NCI-H526 treated with DMSO at 0.1 percent for 48 hours (cell line): ENCODE measurements at regions not wholly inside any gene's neighbourhood (a gene's known extent, or its start where the extent isn't known, plus 50 kb on each side); places are given as distances from the start of the nearest gene placed in this dataset.

Source experiments
- DNase-seq: peaks from one replicate; lab custom pipeline; 2025; lab: John Stamatoyannopoulos, UW

- no peak for DNase-seq
These were observed 555.1 kb upstream of the FRG1 start for GRCh38 chr4:189385579-189385978.

GRCh38 chr4:189396435-189396834 lies 544.2 kb upstream of the FRG1 start:
- no peak for DNase-seq

GRCh38 chr4:189404271-189404670 lies 536.4 kb upstream of the FRG1 start:
- DNase-seq, result no peak

- no peak for DNase-seq
These were observed 531.5 kb upstream of the FRG1 start for GRCh38 chr4:189409158-189409557.

- DNase-seq, result no peak
These were observed 526.7 kb upstream of the FRG1 start for GRCh38 chr4:189414021-189414420.

- DNase-seq, result no peak
These were observed 520.1 kb upstream of the FRG1 start for GRCh38 chr4:189420572-189420971.

GRCh38 chr4:189436207-189436606 lies 504.5 kb upstream of the FRG1 start:
- no peak for DNase-seq

GRCh38 chr4:189440716-189441115 lies 500.0 kb upstream of the FRG1 start:
- no peak for DNase-seq

- DNase-seq, result no peak
These were observed 497.3 kb upstream of the FRG1 start for GRCh38 chr4:189443341-189443740.

- DNase-seq, result no peak
These were observed 495.1 kb upstream of the FRG1 start for GRCh38 chr4:189445613-189446012.

GRCh38 chr4:189463734-189464133 lies 476.9 kb upstream of the FRG1 start:
- DNase-seq, result no peak

- no peak for DNase-seq
These were observed 446.3 kb upstream of the FRG1 start for GRCh38 chr4:189494407-189494806.

GRCh38 chr4:189497516-189497915 lies 443.2 kb upstream of the FRG1 start:
- DNase-seq, result no peak

GRCh38 chr4:189497996-189498395 lies 442.7 kb upstream of the FRG1 start:
- no peak for DNase-seq

- no peak for DNase-seq
These were observed 442.2 kb upstream of the FRG1 start for GRCh38 chr4:189498457-189498856.

- DNase-seq, result no peak
These were observed 441.0 kb upstream of the FRG1 start for GRCh38 chr4:189499696-189500095.

- no peak for DNase-seq
These were observed 439.7 kb upstream of the FRG1 start for GRCh38 chr4:189500970-189501369.

- peak; percentile 62 for DNase-seq
These were observed 437.7 kb upstream of the FRG1 start for GRCh38 chr4:189502841-189503435.

GRCh38 chr4:189504220-189504619 lies 436.5 kb upstream of the FRG1 start:
- no peak for DNase-seq

- no peak for DNase-seq
These were observed 435.3 kb upstream of the FRG1 start for GRCh38 chr4:189505380-189505779.

GRCh38 chr4:189506080-189506479 lies 434.6 kb upstream of the FRG1 start:
- no peak for DNase-seq

GRCh38 chr4:189507060-189507459 lies 433.6 kb upstream of the FRG1 start:
- no peak for DNase-seq

GRCh38 chr4:189510601-189511000 lies 430.1 kb upstream of the FRG1 start:
- no peak for DNase-seq

- DNase-seq, result no peak
These were observed 429.1 kb upstream of the FRG1 start for GRCh38 chr4:189511581-189511980.

- no peak for DNase-seq
These were observed 427.3 kb upstream of the FRG1 start for GRCh38 chr4:189513421-189513820.
